ENCODE measurements at regions not wholly inside any gene's neighbourhood (a gene's known extent, or its start where the extent isn't known, plus 50 kb on each side); places are given as distances from the start of the nearest gene placed in this dataset.

DNA sequence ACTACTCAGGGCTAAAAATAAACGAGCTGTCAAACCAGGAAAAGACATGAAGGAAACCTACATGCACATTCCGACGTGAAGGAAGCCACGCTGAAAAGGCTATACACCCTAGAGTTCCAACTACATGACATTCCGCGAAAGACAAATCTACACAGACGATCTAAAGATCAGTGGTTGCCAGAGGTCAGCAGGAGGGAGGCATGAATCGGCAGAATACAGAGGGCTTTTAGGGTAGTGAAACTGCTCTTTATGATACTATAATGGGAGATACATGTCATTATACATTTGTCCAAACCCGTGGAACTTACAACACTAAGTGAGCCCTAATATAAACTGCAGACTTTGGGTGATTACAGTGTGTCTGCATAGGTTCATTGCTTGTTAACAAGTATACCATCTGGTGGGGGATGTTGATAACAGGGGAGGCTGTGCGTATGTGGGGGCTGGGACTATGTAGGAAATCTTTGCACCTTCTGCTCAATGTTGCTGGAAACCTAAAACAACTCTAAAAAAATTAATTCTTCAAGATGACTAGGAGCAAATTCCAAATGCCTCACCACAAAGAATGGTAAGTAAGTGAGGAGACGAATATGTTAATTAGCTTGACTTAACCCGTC lies 132.2 kb upstream of the CDH4 start:
- DNase-seq, result no peak

DNA sequence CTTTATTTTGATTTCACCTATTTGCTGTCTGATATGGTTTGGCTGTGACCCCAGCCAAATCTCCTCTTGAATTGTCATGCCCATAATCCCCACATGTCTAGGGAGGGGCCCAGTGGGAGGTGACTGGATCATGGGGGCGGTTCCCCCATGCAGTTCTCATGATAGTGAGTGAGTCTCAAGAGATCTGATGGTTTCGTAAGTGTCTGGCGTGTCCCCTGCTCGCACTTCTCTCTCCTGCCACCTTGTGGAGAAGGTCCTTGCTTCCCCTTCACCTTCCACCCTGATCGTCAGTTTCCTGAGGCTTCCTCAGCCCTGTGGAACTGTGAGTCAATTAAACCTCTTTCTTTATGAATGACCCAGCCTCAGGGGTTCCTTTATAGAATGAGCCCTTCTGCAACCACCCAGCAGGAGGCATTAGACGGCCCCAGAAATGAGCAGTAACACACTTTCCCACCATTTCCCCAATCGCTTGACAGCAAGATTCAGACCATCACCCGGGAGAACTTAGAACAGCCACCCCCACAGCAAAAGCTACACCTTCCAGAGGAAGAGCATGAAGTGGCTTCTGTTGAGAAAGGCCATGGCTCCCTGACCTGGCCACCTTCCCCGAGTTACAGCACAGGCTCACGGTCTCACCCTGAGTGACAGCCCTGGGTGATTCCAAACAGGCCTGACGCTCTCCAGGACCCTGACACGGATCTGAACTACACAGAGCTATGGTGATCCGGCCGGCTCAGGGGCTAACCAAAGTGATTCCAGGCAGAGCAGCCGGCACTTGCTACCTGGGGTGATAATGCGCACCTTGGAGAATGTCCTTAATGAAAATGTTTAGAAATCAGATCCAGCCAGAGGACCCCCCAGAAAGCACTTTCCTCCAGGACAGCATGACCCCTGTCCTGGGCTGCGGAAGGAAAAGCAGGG lies 131.2 kb upstream of the CDH4 start:
- DNase-seq, result peak; percentile 31

DNA sequence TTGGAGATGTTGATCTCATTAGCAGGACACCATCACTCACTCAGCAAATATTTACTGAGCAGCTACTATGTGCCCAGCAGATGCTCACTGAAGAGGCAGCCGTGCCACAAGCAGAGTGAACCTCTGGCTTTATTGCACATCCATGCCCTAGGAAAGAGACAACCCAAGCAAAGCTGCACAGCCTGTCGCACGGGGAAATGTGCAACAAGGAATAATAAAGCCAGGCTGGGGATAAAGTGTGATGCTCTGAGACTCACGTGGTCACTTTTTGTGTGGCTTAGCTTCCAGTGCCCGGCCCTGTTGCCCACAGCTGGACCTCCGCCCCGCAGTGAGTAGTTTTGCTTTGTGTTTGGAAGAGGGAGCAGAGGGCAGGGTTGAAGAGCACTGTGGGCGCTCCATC lies 130.4 kb upstream of the CDH4 start:
- DNase-seq, result no peak

DNA sequence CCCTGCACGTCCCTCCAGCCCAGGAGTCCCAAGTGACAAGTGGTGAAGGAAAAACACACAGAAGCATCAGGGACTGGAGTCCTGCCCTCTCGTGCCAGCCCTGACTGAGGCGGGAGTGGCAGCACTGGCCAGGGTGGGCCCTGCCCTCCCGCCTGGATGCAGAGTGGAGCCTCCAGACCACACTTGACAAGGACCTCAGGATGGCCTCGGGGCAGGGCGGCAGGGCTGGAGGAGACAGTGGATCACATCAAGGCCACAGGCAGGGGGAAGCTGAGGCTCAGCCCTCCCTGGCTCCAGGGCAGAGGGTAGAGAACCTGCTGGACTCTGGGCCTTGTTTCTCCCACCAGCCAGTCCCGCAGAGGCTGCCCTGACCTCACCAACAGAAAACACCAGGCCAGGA lies 128.8 kb upstream of the CDH4 start:
- DNase-seq, result no peak

DNA sequence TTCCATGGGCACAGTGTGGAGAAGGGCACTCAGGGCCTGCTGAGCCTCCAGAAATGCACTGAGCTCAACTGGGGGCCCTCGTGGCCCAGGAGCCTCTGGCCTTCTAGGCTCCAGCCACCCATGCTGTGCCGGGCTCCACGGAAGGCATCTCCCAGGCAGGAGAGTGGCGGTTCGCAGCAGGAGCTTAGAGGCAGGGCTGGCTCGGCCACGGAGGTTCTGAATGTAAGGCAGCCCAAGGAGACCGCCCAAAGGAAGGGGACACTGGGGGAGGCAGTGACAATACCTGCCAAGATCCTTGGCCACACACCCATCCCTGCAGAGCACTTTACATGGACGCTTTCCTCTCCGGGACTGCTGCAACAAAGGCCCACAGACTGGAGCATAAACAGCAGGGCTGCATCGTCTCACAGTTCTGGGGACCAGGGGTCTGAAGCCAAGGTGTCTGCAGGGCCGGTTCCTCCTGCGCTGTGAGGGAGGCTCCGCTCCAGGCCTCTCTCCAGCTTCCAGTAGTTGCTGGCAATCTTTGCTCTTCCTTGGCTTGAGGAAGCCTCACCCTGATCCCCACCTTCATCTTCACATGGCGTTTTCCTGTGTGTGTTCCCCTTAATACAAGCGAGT lies 128.2 kb upstream of the CDH4 start:
- no peak for DNase-seq

DNA sequence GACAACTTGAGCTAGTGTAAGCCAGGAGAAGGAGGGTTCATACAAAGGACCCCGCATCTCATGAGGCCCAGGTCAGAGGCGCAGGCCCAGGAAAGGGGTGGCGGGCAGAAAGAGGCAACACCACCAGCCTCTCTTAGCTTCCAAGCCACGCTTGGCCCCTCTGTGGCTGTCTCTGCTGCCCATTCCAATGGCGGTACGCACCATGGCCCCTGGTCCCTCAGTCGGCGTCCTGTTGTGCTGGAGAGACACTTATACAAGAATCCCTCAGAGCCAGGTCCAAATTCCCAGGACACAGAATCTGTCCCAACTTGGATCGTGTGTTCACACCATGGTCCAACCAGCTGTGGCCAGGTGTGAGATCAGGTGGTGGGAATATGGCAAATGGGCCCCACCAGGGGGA lies 127.0 kb upstream of the CDH4 start:
- DNase-seq, result no peak

DNA sequence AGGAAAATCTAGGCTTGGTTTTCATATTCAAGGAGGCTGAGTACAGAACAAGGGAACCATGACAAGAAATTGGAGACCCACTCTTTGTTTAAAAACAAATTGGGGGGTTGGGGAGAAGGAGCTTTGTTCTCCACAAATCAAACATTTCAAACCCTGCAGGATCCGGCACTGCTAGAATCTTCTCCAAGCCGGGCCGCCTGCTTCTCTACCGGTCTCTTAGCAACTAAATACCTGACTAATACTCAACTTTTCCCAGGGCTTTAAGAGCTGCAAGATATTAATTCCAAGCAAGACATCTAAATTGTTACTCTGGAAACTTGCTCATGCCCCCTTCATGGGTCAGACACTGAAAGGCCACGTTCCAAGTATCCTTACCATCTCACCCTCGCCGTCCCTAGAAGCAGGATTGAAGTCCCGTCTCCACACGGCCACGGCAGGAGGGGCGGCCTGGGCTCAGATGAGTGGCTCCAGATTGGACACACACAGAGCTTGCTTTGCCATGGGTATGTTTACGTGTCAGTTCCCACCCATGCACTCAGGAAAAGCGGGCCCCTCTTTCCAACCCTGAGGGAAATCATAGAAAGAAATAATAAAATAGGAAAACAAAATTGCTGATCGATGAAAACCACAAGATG lies 126.4 kb upstream of the CDH4 start:
- DNase-seq, result no peak

DNA sequence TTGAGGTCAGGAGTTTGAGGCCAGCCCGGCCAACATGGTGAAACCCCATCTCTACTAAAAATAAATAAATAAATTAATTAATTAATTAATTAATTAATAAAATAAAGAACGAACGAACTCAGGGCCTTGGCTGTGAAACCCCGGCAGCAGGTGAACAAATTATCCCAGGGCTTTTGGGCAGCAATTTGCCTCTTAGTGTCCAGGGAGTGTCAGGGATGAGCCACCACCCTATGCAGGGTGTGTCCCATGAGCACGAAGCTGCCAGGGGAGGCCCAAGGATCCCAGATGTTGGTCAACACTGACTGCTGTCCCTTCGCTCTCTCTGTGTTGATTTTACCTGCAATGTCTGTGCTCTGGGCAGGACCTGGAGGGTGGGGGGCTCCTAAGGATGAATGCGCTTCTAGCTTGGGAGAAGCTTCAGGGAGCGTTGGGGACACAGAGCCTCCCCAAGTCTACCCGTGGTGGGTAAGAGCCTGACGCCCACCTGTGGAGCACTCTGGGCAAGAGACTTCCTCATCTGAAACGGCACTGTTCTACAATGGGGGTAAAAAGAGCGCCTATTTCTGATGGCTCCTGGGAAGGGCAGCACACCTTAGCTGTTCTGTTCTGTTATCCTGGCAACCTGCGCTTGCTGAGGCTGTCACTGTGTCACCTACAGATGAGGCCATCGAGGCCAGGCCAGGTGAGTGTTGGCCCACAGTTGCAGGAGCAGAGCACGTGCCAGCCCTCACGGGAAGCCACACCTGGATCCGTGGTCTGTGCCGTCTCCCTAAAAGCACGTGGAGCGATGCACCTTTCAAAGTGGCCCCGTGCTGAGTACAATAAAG lies 125.5 kb upstream of the CDH4 start:
- DNase-seq, result no peak

DNA sequence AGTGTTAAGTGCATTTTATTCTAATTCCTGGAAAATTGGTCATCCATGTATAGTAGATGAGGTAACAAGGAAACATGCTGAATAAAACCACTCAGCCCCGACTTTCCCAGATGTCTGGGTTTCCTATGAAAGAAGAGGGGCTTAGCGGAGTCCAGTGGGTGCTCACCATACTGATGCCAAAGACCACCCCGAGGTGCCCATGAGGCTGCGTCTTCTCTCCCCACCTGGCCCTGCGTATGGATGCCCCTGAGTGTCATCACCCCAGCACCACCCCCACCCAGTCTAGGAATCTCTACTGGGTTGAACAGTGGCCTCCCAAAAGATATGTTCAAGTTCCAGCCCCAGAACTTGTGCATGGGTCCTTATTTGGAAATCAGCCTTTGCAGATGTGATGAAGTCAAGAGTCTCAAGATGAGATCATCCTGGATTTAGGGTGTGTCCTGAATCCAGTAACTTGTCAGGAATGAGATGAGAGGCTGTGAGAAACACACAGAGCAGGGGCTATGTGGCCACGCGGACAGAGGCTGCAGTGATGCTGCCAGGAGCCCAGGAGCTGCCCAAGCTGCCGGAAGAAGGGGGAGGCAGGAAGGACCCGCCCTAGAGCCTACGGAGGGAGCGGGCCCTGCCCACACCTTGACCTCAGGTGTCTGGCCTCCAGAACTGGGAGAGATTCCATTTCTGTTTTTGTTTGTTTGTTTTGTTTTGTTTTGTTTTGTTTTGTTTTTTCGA lies 124.6 kb upstream of the CDH4 start:
- DNase-seq, result no peak

DNA sequence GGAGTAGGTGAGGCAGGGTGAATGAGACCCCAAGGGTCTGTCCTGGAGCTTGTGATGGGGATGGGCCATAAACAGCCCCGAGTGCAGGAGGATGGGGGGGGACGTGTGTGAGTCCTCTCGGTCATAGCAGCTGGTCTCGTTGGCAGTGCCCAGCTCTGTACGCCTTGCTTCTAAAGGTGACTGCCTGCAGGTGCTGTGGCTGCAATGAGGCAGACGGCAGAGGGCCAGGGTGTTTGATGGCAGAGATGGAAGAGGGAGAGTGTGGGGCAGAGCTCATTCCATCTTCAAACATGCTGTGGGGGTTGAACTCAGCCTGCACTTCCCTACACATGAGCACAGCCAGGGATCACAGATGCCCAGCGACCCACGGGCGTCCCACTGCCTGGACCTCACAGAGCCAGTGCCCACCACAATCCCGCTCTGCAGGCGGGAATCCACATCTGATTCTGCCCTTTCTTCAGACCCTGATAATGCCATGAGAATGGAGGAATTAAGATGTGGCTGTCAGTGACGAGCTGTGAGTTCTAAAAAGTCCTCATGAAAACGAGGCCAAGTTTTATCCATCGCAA lies 123.3 kb upstream of the CDH4 start:
- DNase-seq, result no peak

DNA sequence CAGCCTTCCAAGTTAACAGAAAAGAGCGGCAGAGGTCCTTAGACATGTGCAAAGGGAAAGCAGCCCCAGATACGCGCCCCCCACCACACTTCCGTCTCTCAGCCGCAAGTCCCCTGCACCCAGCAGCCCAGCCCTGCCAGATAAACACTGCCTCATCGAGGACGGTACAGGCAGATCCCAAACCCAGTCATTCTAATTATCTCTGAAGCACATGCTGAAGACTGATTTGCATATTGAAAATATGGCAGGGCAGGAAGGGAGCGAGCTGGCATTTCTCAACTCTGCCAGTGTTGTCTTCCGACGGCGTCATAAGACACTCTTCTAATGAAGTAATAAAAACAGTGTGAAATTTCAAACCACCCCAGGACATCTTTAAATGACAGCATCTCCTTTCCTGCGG lies 122.8 kb upstream of the CDH4 start:
- no peak for DNase-seq

DNA sequence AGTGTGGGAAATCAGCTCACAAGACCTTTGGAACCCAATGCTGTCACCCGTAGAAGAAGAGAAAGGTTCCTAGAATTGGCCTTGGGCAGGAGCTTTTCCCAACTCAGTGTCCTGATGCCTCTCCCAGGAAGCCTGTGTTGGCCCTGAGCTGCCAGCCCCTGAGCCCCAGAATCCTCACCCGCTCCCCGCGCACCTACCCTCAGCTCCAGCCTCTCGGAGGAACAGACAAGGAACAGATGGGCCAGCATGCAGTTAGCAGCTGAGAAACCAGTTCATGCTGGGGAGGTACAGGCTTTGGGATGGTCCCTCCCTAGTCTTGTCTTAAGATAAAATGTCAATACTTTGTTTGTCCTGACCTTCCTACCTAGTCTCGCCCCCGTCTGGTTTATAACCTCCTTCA lies 121.9 kb upstream of the CDH4 start:
- DNase-seq, result no peak

DNA sequence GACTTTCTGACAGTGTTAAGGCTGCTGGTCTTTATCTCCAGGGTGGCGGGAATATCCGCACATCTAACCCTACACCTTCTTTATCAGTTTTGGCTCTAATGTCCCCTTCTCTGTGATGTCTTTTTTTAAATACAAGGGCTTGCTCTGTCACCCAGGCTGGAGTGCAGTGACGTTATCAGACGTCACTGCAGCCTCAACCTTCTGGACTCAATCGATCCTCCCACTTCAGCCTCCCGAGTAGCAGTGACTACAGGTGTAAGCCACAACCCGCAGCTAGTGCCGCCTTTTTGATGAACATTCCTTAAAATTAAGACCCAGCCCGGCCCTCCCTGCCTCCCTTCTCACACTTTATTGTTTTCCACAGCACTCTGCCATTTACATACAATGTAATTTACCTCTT lies 120.1 kb upstream of the CDH4 start:
- no peak for DNase-seq

DNA sequence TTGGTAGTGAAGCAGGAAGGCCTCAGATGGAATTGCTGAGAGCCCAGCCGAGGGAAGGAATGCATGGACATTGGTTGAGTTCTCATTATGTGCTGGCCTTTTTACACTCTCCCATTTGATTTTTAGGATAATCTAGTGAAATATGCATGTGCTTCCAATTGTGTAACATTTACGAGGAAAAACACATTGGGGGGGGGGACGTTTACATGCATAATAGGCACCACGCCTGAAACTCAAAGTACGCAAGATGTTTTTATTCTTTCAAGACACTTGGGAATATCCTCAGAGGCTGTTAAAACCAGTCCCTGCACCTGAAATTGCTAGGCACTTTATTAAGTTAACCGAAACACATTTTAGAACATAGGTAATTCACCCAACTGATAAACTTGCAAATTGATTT lies 118.5 kb upstream of the CDH4 start:
- no peak for DNase-seq

DNA sequence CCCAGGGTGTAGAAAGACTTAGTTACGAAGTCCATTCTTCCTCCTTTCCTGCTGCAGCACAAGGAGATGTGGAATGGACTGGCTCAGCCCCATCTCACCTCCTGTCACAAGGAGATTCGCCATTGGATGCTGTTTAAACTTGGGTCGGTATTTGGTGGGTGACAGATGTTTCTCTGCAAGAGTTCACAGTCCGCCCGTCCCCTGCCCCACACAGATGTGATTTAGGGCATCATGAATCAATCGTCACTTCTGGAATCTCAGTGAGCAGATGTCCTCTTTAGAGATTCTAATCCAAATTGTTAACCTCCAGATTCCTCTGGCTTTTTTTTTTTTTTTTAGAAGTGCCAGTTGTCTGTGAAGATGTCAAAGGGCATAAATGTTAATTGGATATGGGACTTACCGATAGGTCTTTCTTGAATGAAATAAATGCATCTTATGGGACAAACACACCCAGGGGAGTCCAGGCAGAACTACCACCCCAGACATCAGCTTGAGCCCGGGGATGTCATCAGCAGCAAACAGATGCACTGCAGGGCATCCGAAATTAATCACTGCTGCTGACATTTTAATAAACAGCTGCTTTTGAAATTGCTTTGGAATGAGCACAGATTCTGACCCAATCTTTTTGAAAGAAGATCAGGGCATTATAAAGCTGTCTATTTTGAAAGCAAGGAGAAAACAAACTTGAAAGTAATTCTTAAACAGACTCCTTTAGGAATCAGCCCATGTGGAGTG lies 117.6 kb upstream of the CDH4 start:
- DNase-seq, result no peak

DNA sequence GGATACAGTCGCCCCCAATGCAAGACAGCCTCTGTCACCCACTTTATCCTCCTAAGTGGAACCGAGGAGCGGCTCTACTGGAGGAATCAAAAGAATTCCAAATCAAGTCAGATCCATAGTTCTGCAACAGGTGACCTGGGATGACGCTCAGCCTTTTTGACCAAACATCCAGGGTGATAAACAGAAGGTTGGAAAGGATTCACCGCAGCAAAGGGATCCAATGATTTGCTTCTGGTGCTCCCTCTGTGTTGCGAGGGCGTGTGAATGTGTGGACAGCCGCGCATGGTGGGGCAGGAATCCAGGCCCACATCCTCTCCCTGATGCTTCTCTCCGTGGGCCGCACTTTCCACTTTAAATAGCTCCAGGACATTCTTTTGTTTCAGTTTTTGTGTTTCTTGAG lies 116.8 kb upstream of the CDH4 start:
- DNase-seq, result no peak

DNA sequence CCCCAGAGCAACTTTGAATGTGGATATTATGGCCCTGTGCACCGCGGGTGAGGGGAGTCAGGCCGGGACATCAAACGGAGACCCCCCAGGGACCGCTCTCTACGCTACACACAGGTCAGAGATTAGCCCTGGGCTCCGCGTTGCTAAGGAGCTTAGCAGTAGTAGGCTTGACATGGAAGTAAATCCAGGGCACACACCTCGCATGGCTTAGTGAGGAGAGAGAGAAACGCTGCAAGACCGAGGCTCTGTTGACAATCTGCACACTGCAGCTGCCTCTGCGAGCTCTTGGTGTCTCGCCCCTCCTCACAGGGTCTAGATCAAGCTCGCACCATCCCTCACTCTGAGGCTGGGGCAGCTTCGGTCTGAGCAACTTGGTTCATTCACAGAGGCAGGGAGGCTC lies 116.1 kb upstream of the CDH4 start:
- no peak for DNase-seq

DNA sequence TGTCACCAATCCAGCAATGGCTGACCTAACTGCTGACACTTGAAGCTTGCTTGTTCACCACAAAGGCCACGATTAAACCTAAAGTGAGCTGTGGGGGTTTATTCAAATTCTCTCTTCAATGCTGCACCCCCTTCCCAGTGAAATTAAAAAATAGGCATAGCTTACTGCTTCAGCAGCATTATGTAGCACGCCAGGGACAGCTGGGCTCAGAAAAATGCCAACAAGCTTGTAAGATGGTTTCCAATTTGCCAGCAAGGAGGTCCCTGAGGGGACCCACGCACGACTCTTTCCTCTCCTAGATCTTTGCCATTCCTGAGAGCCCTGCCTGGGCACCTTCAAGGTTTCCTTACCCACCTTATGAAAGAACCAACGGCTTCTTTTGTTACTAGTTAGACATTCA lies 113.5 kb upstream of the CDH4 start:
- no peak for DNase-seq

DNA sequence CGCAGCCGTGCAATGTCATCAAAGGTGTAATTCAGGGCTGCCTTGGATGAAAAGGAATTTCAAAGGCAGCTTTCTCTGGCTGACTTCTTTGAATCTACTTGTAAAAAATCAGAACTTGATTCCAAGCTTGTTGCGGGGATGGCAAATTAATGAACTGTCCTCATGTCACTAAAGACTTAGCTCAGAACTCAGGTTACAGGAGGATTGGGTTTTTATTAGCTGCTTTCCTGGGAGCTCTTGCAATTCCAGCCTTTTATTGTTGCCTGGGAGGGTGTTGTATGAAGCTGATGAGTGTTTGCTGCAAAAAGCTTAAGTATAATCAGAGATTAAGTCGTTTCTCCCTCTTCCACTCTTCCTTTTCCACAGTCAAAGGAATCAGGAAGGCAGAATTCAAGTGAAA lies 113.0 kb upstream of the CDH4 start:
- no peak for DNase-seq

DNA sequence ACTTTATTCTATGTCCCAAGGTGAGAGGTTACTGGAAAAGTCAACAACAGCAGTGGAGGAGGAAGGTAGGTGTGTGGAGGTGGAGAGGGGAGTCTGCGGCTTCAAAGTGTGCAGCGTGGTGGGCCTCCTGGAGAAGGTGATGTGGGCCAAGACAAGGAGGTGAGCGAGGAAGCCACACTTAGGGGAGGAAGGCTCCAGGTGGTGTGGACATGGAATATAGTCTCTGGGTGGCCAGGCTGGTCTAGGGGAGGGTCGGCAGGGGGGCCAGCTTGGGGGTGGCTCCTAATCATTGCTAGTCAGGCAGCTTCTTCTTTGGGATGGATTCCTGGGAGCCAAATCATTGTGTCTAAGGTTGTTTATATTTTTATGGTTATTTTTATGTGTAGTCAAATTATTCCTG lies 111.5 kb upstream of the CDH4 start:
- DNase-seq, result no peak

DNA sequence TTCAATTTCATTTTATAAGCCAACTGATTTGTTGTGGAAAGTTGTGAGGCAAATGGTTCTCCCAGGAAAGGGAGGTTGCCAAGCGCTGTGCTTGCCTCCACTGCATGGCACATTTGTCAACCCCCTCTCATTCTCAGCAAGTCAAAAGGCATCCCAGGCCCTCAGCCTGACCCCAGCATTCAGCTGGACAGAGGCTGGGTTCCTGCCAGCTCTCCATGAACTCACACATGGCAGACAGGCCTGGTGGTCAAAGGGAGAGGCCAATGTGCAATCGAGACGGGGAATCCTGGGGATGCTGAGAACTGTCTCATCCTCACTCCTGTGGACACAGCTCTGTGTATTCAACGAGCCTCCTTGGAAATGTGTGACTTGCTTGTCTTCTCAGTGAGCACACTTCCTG lies 106.0 kb upstream of the CDH4 start:
- no peak for DNase-seq

Data from CD4-positive, alpha-beta T cell treated with Interleukin-21 for 1 hour (primary cell).